BLaER1 treated with 17β-estradiol and CSF1 and Interleukin-3, amounts not matched to agents 10 nM and 100 nM (cell line): ENCODE measurements at regions not wholly inside any gene's neighbourhood (a gene's known extent, or its start where the extent isn't known, plus 50 kb on each side); places are given as distances from the start of the nearest gene placed in this dataset.
A peak's percentile ranks its signal among the peaks of the same experiment; 100 is the strongest.

ENCODE experiments used
- H3K27ac ChIP-seq, 11 experiments: shearing (Covaris generic); formaldehyde crosslinking; 2 replicates each; pipeline ENCODE4 v1.8.1; 2022
- H3K27me3 ChIP-seq, 11 experiments: shearing (Covaris generic); formaldehyde crosslinking; 2 replicates each; pipeline ENCODE4 v1.8.1; 2022
- H3K36me3 ChIP-seq, 11 experiments: shearing (Covaris generic); formaldehyde crosslinking; 2 replicates each; pipeline ENCODE4 v1.8.1; 2022
- H3K4me1 ChIP-seq, 10 experiments: shearing (Covaris generic); formaldehyde crosslinking; 2 replicates each; pipeline ENCODE4 v1.8.1; 2022
- H3K4me2 ChIP-seq, 11 experiments: shearing (Covaris generic); formaldehyde crosslinking; 2 replicates each; pipeline ENCODE4 v1.8.1; 2022
- H3K4me3 ChIP-seq, 10 experiments: shearing (Covaris generic); formaldehyde crosslinking; 2 replicates each; pipeline ENCODE4 v1.8.1; 2022
- H3K9ac ChIP-seq, 11 experiments: shearing (Covaris generic); formaldehyde crosslinking; 2 replicates each; pipeline ENCODE4 v1.8.1; 2022
- H3K9me3 ChIP-seq, 11 experiments: shearing (Covaris generic); formaldehyde crosslinking; replicated peaks in 1 of 11; 2 replicates each; pipeline ENCODE4 v1.8.1; 2022
- H4K20me1 ChIP-seq, 11 experiments: shearing (Covaris generic); formaldehyde crosslinking; 2 replicates each; pipeline ENCODE4 v1.8.1; 2022
- Cebpa-rat ChIP-seq, 11 experiments: shearing (Covaris generic); IDR thresholded peaks; 2 replicates each; pipeline ENCODE4 v1.8.1; 2022

DNA sequence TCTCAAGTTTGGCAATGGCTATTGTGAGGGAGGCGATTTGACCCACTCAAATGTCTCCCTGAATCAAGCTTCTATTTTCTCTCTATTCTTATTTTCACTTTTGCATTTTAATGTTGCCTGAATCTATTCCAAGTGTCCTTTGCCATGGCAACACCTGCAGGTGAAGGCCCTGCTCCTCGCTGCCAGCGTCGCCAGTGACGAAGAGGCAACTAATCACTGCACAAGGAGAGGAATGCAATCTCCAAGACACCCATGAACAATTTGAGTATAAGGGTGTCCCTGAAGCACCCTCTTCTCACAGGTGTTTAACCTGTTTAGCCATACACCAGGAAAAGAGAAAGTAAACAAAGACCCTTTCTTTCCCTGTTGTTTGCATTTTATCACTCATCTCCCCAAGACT, 165.6 kb upstream of the VRK2 start:
- no peak for TF ChIP-seq Cebpa-rat (IDR thresholded peaks at IDR 0.05)
- H3K4me2 ChIP-seq = peak overlapping the region in 6 of 11 experiments; percentile 40 to 63 (median 47); a peak in 11 of 22 replicates
- H3K9me3 ChIP-seq = no peaks in the 10 kb centered on the region
- no peak overlapping the region for H3K4me3 ChIP-seq
- no peaks in the 10 kb centered on the region for H3K27me3 ChIP-seq
- no peak overlapping the region for H3K27ac ChIP-seq
- no peaks in the 10 kb centered on the region for H3K36me3 ChIP-seq
- H3K4me1 ChIP-seq = peaks cover 0 to 20% (median 15%) of the 10 kb centered on the region in 10 experiments; a peak in 18 of 20 replicates
- H4K20me1 ChIP-seq = no peaks in the 10 kb centered on the region
- no peak overlapping the region for H3K9ac ChIP-seq

DNA sequence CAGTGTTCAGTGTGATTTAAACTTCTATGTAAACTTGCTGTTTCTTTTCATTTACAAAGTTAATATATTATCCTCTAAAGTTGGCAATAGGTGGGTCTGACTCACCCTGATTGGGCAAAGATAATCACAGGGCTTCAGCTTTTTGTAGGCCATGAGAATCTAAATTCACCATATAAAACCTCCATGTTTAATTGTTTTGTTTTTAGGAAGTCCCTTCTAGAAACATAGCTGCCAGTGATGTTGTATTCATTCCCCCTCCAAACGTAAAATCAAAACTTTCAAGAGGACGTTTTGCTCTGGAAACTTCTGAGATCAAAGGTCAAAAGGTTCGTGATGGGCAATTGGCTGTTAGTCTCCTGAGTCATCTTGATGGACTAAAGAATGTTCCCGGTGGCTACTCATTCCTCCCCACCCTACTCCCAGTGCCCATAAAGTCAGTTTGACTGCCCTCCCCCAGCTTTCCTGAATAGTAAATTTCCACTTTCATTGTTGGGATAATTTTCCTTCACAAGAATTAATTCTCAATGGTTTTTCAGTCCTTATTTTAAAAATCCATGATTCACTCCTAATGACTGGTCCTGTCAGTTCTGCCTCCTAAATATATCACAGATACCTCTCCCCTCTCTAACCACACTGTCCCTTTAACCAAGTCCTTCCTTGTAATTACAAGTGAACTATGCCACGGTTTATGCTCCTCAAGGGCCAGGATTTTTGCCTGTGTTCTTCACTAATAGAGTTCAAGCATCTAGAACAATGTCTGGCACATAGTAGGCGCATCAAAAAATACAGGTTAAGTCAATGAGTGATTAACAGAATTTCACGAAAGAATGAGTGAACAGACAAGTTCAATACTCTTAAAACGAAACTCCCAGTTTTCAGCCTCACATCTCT, 164.4 kb upstream of the VRK2 start:
- no peaks in the 10 kb centered on the region for H4K20me1 ChIP-seq
- H3K4me3 ChIP-seq = no peak overlapping the region
- H3K27me3 ChIP-seq = no peaks in the 10 kb centered on the region
- no peaks in the 10 kb centered on the region for H3K9me3 ChIP-seq
- no peak for TF ChIP-seq Cebpa-rat (IDR thresholded peaks at IDR 0.05)
- no peak overlapping the region for H3K27ac ChIP-seq
- H3K9ac ChIP-seq = no peak overlapping the region
- no peak overlapping the region for H3K4me2 ChIP-seq
- H3K4me1 ChIP-seq = peaks cover 0 to 20% (median 13%) of the 10 kb centered on the region in 10 experiments; a peak in 14 of 20 replicates
- H3K36me3 ChIP-seq = no peaks in the 10 kb centered on the region

DNA sequence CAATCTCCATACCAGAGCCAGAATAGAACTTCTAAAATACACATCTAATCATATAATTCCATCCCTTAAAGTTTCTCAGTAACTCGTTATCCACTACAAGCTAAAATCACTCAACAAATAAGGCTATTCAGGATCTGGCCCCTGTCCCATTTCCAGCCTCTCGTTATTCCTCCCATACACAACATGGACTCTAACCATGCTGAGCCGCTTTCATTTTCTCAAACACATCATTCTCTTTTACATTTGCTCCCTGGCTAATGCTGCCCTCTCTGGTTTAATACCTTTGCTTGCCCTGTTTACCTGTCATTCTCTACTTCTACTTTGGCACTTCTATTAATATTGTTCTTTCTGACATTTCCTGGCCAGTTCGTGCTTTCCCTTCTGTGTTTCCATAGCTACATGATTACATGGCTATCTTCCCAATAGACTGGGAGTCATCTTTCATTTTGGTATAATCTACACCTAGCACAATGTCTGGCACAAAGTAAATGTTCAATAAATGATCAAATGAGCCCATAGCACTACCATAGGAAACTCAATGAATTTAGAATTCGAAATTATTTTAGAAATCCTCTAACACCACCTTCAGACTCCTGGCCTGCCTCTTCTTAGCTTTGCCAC, 163.6 kb upstream of the VRK2 start:
- H3K27me3 ChIP-seq = no peaks in the 10 kb centered on the region
- H4K20me1 ChIP-seq = no peaks in the 10 kb centered on the region
- no peak overlapping the region for H3K4me3 ChIP-seq
- H3K4me1 ChIP-seq = peaks cover 0 to 20% (median 13%) of the 10 kb centered on the region in 10 experiments; a peak in 14 of 20 replicates
- no peak overlapping the region for H3K27ac ChIP-seq
- no peaks in the 10 kb centered on the region for H3K36me3 ChIP-seq
- H3K9me3 ChIP-seq = no peaks in the 10 kb centered on the region
- TF ChIP-seq Cebpa-rat (IDR thresholded peaks at IDR 0.05) = no peak
- H3K9ac ChIP-seq = no peak overlapping the region
- no peak overlapping the region for H3K4me2 ChIP-seq

- Histone ChIP-seq H4K20me1 (no peaks in the 10 kb centered on the region), H3K4me1 (peaks cover 0 to 20% (median 13%) of the 10 kb centered on the region in 10 experiments; a peak in 14 of 20 replicates), H3K9me3 (no peaks in the 10 kb centered on the region), H3K9ac (no peak overlapping the region), H3K27ac (no peak overlapping the region), H3K4me3 (no peak overlapping the region), H3K27me3 (no peaks in the 10 kb centered on the region), H3K4me2 (no peak overlapping the region), H3K36me3 (no peaks in the 10 kb centered on the region)
- TF ChIP-seq Cebpa-rat (IDR thresholded peaks at IDR 0.05) = no peak
Observed at GRCh38 chr2:57884281-57884680, 162.3 kb upstream of the VRK2 start.

- Histone ChIP-seq H3K36me3 (no peaks in the 10 kb centered on the region), H3K27me3 (no peaks in the 10 kb centered on the region), H3K27ac (no peak overlapping the region), H3K9me3 (no peaks in the 10 kb centered on the region), H3K9ac (no peak overlapping the region), H3K4me3 (no peak overlapping the region), H3K4me2 (no peak overlapping the region), H3K4me1 (peaks cover 0 to 8% (median 5%) of the 10 kb centered on the region in 10 experiments; a peak in 11 of 20 replicates), H4K20me1 (no peaks in the 10 kb centered on the region)
- TF ChIP-seq Cebpa-rat (IDR thresholded peaks at IDR 0.05) = no peak
Observed at GRCh38 chr2:57885742-57886141, 160.9 kb upstream of the VRK2 start.

DNA sequence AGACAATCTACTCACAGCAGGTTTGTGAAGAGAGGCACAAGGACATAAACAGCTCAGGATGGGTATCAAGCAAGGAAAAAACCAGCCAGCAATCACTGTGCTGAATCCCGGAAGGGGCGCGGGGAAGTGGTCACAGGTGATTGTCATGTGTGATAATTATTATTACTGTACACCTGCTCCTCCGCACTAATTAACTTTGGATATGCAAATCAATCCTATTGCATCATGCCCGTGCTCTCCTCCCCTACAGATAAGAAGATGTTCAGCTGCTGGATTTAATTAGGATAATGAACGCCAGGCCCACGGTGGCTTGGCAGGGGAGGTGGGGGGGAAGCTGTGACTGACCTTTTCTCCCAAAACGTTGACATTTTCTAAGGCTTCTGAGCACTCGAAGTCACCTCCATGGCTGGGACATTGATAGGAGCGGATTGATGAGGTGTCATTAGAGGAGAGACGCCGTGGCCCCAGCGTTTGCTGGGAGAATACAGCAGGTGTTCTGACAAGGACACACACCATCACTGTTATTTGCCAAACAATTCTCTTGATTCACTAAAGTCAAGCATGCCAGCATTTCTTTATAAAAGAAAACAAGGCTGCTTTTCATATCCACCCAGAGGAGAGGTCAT, 160.3 kb upstream of the VRK2 start:
- no peak overlapping the region for H3K4me3 ChIP-seq
- H3K4me1 ChIP-seq = peaks cover 0 to 3% (median 0%) of the 10 kb centered on the region in 10 experiments; a peak in 7 of 20 replicates
- no peaks in the 10 kb centered on the region for H3K27me3 ChIP-seq
- H3K9me3 ChIP-seq = no peaks in the 10 kb centered on the region
- no peaks in the 10 kb centered on the region for H3K36me3 ChIP-seq
- H3K9ac ChIP-seq = no peak overlapping the region
- no peaks in the 10 kb centered on the region for H4K20me1 ChIP-seq
- H3K27ac ChIP-seq = no peak overlapping the region
- no peak overlapping the region for H3K4me2 ChIP-seq
- TF ChIP-seq Cebpa-rat (IDR thresholded peaks at IDR 0.05) = no peak

DNA sequence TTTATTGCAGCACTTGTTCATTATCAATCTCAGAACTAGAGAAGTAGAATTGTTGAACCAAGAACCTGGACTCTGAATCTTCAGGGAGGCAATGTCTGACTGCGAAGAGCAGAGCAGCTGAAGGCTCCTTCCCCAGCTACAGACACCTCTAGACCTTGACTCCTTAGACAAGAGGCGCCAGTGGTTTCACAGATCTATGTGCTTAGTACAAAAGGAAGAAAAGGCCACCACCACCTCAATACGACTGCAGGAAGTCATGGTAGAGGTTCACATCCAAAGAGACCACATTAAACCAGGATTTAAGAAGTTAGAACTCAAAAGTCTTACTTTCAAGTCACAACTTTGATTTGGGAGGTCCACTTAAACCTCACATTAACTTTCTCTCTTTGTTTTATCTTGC, 158.1 kb upstream of the VRK2 start:
- Histone ChIP-seq H3K27me3 (no peaks in the 10 kb centered on the region), H3K9ac (no peak overlapping the region), H3K4me3 (no peak overlapping the region), H3K27ac (no peak overlapping the region), H3K36me3 (no peaks in the 10 kb centered on the region), H3K4me2 (no peak overlapping the region), H3K9me3 (no peaks in the 10 kb centered on the region), H3K4me1 (peaks cover 0 to 15% (median 0%) of the 10 kb centered on the region in 10 experiments; a peak in 5 of 20 replicates), H4K20me1 (no peaks in the 10 kb centered on the region)
- TF ChIP-seq Cebpa-rat (IDR thresholded peaks at IDR 0.05) = no peak

DNA sequence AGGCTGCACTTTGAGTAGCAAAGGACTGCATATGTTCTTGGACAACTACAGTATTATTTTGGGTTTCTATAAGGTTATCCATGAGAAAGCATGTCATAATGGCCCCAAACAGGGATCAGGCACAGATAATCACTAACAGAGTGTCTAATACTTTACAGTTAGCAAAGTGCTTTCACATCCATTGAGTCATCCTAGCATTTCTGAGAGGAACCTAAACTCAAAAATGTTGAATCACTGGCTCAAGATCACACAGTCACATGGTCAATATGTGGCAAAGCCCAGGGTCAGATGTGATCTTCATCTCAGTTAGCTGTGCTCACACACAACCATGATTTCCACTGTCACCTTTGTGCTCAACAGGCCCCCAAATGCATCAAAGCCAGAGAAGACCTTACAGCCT, 156.1 kb upstream of the VRK2 start:
- TF ChIP-seq Cebpa-rat (IDR thresholded peaks at IDR 0.05) = no peak
- Histone ChIP-seq H3K4me3 (no peak overlapping the region), H3K9ac (no peak overlapping the region), H3K36me3 (no peaks in the 10 kb centered on the region), H3K4me2 (no peak overlapping the region), H4K20me1 (no peaks in the 10 kb centered on the region), H3K27me3 (no peaks in the 10 kb centered on the region), H3K27ac (no peak overlapping the region), H3K9me3 (no peaks in the 10 kb centered on the region), H3K4me1 (peaks cover 0 to 18% (median 0%) of the 10 kb centered on the region in 10 experiments; a peak in 5 of 20 replicates)

DNA sequence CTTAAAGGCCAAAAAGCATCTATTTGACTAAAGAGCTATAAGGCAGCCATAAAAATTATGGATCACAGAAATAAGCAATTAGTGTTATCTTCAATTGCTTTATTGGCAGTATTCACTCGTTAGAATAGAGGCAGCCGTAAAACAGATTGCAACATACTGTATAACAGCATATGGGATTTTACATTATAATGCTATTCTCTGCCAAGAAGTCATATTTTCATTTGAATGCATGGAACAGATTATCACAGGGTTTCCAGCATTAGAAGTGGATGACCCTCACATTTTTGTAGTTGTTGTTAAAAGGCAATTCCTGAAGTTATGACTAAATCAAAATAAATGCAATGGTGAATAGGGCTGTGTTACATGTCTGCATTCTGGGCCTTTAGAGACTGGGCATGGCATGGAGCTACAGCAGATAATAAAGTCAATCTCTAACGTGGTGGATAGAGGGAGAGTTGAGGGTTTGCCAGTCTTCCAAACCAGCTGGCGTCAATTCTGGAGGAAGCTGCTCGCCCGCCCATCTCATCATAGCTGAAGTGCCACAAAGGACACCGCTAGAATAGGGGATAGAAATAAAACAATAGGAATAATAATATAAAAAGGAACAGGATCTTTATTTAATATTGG, 155.4 kb upstream of the VRK2 start:
- H3K4me2 ChIP-seq = no peak overlapping the region
- H3K9me3 ChIP-seq = no peaks in the 10 kb centered on the region
- H3K36me3 ChIP-seq = no peaks in the 10 kb centered on the region
- peaks cover 0 to 18% (median 0%) of the 10 kb centered on the region in 10 experiments; a peak in 5 of 20 replicates for H3K4me1 ChIP-seq
- no peak overlapping the region for H3K27ac ChIP-seq
- H3K27me3 ChIP-seq = no peaks in the 10 kb centered on the region
- H3K4me3 ChIP-seq = no peak overlapping the region
- TF ChIP-seq Cebpa-rat (IDR thresholded peaks at IDR 0.05) = no peak
- no peak overlapping the region for H3K9ac ChIP-seq
- H4K20me1 ChIP-seq = no peaks in the 10 kb centered on the region
